WERI-Rb-1 (cell line): ENCODE measurements at regions not wholly inside any gene's neighbourhood (a gene's known extent, or its start where the extent isn't known, plus 50 kb on each side); places are given as distances from the start of the nearest gene placed in this dataset.

Experiments
- DNase-seq: peaks from one replicate; pipeline ENCODE4 v3.0.0-alpha.2; 2020
- H3K27ac ChIP-seq: fragments of 250-450 bp; sonication (Bioruptor Pico); 2 replicates; pipeline ENCODE4 v1.5.1; 2020; ENCODE audit warnings: mild to moderate bottlenecking, moderate library complexity
- H3K27me3 ChIP-seq: fragments of 250-450 bp; sonication (Bioruptor Pico); 2 replicates; pipeline ENCODE4 v1.5.1; 2021; ENCODE audit warnings: mild to moderate bottlenecking, low read depth, moderate library complexity; ENCODE audit not compliant: insufficient read depth, severe bottlenecking
- H3K36me3 ChIP-seq: fragments of 250-450 bp; sonication (Bioruptor Pico); 2 replicates; pipeline ENCODE4 v1.5.1; 2020; ENCODE audit warnings: mild to moderate bottlenecking, moderate library complexity
- H3K4me3 ChIP-seq: 2 replicates; pipeline ENCODE4 v1.5.1; 2011; ENCODE audit warnings: low read depth, mild to moderate bottlenecking, control low read depth, low read length
- H3K9me3 ChIP-seq: fragments of 250-450 bp; sonication (Bioruptor Pico); 2 replicates; pipeline ENCODE4 v1.5.1; 2021; ENCODE audit warnings: mild to moderate bottlenecking, moderate library complexity; ENCODE audit not compliant: severe bottlenecking
- TF ChIP-seq, protein P1 (sequence below): IDR thresholded peaks from 2 replicates; pipeline ENCODE4 v1.5.1; 2011; ENCODE audit warnings: low read depth, mild to moderate bottlenecking, control low read depth, inconsistent platforms, low read length

DNA sequence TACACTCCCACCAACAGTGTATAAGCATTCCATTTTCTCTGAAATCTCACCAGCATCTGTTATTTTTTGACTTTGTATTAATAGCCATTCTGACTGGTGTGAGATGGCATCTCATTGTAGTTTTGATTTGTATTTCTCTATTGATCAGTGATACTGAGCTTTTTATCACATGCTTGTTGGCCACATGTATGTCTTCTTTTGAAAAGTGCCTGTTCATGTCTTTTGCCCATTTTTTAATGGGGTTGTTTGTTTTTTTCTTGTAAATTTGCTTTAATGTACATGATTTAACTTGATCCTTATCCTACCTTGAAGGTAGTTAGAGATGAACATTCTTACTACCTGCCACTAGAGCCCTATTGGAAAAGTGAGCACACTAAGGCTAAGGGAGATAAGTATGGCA lies 151.2 kb upstream of the KIF2A start:
- peaks cover 5% of the 10 kb centered on the region for H3K9me3 ChIP-seq
- no peaks in the 10 kb centered on the region for H3K36me3 ChIP-seq
- no peak overlapping the region for H3K4me3 ChIP-seq
- TF ChIP-seq, protein P1, sequence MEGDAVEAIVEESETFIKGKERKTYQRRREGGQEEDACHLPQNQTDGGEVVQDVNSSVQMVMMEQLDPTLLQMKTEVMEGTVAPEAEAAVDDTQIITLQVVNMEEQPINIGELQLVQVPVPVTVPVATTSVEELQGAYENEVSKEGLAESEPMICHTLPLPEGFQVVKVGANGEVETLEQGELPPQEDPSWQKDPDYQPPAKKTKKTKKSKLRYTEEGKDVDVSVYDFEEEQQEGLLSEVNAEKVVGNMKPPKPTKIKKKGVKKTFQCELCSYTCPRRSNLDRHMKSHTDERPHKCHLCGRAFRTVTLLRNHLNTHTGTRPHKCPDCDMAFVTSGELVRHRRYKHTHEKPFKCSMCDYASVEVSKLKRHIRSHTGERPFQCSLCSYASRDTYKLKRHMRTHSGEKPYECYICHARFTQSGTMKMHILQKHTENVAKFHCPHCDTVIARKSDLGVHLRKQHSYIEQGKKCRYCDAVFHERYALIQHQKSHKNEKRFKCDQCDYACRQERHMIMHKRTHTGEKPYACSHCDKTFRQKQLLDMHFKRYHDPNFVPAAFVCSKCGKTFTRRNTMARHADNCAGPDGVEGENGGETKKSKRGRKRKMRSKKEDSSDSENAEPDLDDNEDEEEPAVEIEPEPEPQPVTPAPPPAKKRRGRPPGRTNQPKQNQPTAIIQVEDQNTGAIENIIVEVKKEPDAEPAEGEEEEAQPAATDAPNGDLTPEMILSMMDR: no peak
- peaks cover 5% of the 10 kb centered on the region for H3K27me3 ChIP-seq
- no peak for DNase-seq
- H3K27ac ChIP-seq: no peak overlapping the region

DNA sequence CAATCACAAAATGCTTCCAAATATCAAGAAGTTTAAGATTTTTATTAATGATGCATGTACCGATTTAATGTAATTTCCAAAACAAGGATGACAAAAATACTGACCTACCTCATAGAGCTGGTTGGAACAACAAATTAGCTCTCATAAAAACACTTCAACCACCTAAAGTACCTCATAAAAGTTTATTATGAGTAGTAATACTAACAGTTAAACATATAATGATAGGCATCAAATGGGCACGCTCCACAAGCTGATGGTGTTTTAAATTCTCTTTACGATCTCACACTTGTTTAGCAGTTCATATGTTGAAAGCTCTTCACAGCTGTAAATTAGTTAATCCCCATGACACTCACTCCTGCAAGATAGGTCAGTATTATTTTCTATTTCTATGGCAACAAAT lies 150.0 kb upstream of the KIF2A start:
- DNase-seq: no peak
- TF ChIP-seq, protein P1: no peak
- Histone ChIP-seq H3K36me3 (no peaks in the 10 kb centered on the region), H3K27ac (no peak overlapping the region), H3K27me3 (peaks cover 5% of the 10 kb centered on the region), H3K9me3 (peaks cover 5% of the 10 kb centered on the region), H3K4me3 (no peak overlapping the region)

DNA sequence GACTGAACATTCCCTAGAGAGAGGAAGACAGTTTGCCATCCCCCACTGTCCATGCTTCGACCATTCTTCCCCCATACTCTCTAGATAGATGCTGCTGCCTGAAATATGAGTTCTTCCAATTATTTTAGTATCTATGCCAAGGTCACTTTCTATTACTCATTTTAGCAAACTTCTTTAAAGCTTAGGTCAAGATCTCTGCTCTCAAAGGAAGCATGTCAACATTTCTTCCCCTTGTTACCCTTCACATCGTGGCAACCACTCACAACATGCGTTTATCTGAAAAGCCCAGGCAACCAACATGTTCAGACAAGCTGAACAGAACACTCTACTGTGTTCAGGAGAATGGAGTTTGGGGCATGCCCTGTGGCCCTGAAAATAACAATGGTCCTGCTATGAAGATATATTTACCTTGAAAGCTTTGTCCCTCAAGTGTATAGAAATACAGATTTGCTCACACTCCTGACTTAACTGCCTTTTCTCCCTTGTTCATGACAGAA lies 138.4 kb upstream of the KIF2A start:
- no peak for DNase-seq
- TF ChIP-seq, protein P1: no peak
- Histone ChIP-seq H3K9me3 (peaks cover 4% of the 10 kb centered on the region), H3K4me3 (no peak overlapping the region), H3K27ac (no peak overlapping the region), H3K36me3 (no peaks in the 10 kb centered on the region), H3K27me3 (peaks cover 3% of the 10 kb centered on the region)

DNA sequence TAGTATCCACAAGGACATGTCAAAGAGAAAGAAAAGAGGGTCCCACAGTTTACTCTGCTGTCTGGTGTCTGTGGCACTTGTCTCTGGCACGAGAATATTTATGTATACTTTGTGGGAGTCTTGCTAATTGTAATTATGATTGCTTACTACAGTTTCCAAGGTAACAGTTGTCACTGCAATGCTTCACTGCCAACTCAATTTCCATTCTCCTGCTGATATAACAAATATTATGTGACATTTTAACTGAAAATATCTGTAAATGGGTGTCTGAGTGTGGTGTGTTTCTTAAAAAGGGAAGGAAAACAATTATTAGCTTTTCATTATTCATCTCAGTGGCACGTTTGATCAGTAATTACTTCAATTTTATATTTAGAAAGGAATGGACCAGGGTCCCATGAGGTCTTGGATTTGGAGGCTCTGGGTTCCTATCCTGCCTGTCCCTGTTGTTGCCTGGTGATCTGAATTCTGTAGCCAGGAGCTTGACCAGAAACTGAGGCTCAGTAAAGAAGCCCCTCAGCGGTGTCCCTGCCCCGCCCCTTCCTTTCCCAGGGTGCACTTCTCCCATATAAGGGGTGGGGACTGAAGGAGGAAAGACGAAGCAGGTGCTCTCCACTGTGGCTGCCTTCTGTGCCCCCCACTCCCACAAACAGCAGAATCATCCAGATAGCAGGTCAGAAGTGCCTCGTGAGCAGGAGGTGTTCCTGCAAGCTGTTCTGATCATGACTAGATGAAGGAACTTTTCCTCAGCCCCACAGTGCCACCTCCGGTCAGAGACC lies 137.3 kb upstream of the KIF2A start:
- no peak overlapping the region for H3K27ac ChIP-seq
- DNase-seq: no peak
- H3K4me3 ChIP-seq: no peak overlapping the region
- peaks cover 2% of the 10 kb centered on the region for H3K9me3 ChIP-seq
- no peaks in the 10 kb centered on the region for H3K36me3 ChIP-seq
- TF ChIP-seq, protein P1: no peak
- peaks cover 3% of the 10 kb centered on the region for H3K27me3 ChIP-seq

DNA sequence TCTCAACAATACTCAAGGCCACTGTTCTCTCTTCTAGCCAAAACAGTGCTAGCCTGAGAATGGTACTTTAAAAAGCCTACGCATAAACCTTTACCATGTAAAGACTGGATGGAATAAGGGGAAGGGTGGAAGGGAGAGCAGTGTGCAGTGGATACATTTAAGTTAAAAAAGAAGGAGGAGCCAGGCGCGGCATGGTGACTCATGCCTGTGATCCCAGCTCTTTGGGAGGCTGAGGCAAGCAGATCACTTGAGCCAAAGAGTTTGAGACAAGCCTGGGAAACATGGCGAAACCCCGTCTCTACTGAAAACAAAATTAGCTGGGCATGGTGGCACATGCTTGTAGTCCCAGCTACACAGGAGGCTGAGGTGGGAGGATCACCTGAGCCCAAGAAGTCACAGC lies 127.7 kb upstream of the KIF2A start:
- TF ChIP-seq, protein P1: no peak
- H3K4me3 ChIP-seq: no peak overlapping the region
- DNase-seq: no peak
- peaks cover 7% of the 10 kb centered on the region for H3K27me3 ChIP-seq
- no peak overlapping the region for H3K27ac ChIP-seq
- no peaks in the 10 kb centered on the region for H3K9me3 ChIP-seq
- H3K36me3 ChIP-seq: no peaks in the 10 kb centered on the region

DNA sequence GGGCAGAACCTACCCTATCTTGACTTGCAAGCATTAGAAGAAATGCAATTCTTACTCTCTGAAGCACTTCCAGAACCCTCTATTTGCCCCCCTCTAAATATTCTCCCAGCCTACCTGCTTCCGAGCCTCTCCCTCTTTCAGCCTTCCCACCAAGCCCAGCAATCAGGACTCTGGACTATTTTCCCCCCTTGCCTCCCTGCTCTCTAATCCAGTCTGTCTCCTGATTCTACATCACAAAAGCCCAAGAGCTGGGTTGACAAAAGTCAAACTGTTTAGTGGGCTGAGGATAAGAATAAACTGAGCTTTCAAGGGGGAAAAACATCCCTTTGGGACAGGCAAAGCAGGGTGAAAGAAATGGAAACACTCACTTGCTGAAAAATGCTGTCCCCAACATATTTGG lies 123.2 kb upstream of the KIF2A start:
- TF ChIP-seq, protein P1: no peak
- no peak for DNase-seq

More for the DNA sequence above, 123.2 kb upstream of the KIF2A start:
- Histone ChIP-seq H3K27ac (no peak overlapping the region), H3K27me3 (peaks cover 1% of the 10 kb centered on the region), H3K4me3 (no peak overlapping the region), H3K9me3 (no peaks in the 10 kb centered on the region), H3K36me3 (no peaks in the 10 kb centered on the region)
